ENCODE measurements at regions not wholly inside any gene's neighbourhood (a gene's known extent, or its start where the extent isn't known, plus 50 kb on each side); places are given as distances from the start of the nearest gene placed in this dataset.
"Not testable (repeated sequence)": the region's sequence is repeated elsewhere in the genome, so short reads cannot be mapped to it uniquely, and the experiment has no call there.

- H3K4me3 ChIP-seq = no peak overlapping the region
- no peaks in the 10 kb centered on the region for H3K36me3 ChIP-seq
- H3K9me3 ChIP-seq = no peaks in the 10 kb centered on the region
- peaks cover 8% of the 10 kb centered on the region; the same call in 1 of the 2 replicates for H4K20me1 ChIP-seq
- H3K27me3 ChIP-seq = no peaks in the 10 kb centered on the region
- no peak overlapping the region for H3K9ac ChIP-seq
- H3K27ac ChIP-seq = no peak overlapping the region
- no peaks in the 10 kb centered on the region for H3K4me1 ChIP-seq
- TF ChIP-seq Cebpa-rat (IDR thresholded peaks at IDR 0.05) = no peak
- H3K4me2 ChIP-seq = no peak overlapping the region
Measured at GRCh38 chr6:56742122-56742791, 99.6 kb upstream of the DST start.

- Histone ChIP-seq H3K4me2 (no peak overlapping the region), H3K4me1 (no peaks in the 10 kb centered on the region), H3K27me3 (no peaks in the 10 kb centered on the region), H3K9me3 (no peaks in the 10 kb centered on the region), H3K36me3 (no peaks in the 10 kb centered on the region), H3K4me3 (no peak overlapping the region), H3K27ac (no peak overlapping the region), H3K9ac (no peak overlapping the region), H4K20me1 (peaks cover 8% of the 10 kb centered on the region; the same call in 1 of the 2 replicates)
- no peak for TF ChIP-seq Cebpa-rat (IDR thresholded peaks at IDR 0.05)
Measured at GRCh38 chr6:56741472-56741871, 98.8 kb upstream of the DST start.

DNA sequence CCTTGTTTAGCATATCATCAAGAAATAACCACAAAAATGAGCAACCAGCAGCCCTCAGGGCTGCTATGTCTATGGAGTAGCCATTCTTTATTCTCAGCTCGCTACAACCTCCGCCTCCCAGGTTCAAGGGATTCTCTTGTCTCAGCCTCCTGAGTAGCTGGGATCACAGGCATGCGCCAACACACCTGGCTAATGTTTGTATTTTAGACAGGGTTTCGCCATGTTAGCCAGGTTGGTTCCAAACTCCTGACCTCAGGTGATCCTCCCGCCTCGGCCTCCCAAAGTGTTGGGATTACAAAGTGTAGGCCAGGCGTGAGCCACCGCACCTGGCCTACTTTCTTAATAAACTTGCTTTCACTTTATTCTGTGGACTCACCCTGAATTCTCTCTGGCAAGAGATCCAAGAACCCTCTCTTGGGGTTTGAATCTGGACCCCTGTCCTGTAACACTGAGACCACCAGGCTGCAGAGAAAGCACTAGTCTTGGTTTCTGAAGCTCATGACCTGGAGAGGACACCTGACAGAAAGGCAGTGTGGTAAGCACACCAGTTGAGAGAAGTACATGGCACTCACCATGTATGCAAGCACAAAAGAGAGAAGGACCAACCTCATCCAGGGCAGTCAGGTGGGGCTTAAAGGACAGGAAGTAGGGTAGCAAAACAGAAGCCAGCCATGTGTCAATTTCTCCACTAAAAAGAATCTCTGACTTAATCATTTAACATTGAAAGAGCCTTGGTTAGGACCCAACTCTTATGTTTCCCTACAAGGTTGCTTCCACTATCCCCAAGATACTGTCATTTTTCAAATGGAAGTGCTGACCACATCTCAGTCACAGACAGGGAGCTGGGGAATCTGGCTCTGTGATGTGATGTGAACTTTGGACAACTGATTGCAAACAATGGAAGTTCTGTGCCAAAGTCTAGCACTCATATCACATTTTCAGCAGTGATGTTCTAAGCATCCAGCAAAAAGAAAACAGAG, 97.4 kb upstream of the DST start:
- no peak for TF ChIP-seq Cebpa-rat (IDR thresholded peaks at IDR 0.05)
- Histone ChIP-seq H3K36me3 (no peaks in the 10 kb centered on the region), H3K4me3 (no peak overlapping the region), H3K27ac (no peak overlapping the region), H3K4me2 (no peak overlapping the region), H3K4me1 (no peaks in the 10 kb centered on the region), H3K27me3 (no peaks in the 10 kb centered on the region), H3K9ac (no peak overlapping the region), H3K9me3 (no peaks in the 10 kb centered on the region), H4K20me1 (peaks cover 8% of the 10 kb centered on the region; the same call in 1 of the 2 replicates)

GRCh38 chr6:56736804-56737203, 94.1 kb upstream of the DST start:
- Histone ChIP-seq H3K4me1 (no peaks in the 10 kb centered on the region), H3K27ac (no peak overlapping the region), H3K9ac (no peak overlapping the region), H3K9me3 (no peaks in the 10 kb centered on the region), H3K4me2 (no peak overlapping the region), H4K20me1 (0 out of 2 replicates have a peak, but pooled peaks cover under 1% of the 10 kb centered on the region), H3K27me3 (no peaks in the 10 kb centered on the region), H3K36me3 (no peaks in the 10 kb centered on the region), H3K4me3 (no peak overlapping the region)
- no peak for TF ChIP-seq Cebpa-rat (IDR thresholded peaks at IDR 0.05)

DNA sequence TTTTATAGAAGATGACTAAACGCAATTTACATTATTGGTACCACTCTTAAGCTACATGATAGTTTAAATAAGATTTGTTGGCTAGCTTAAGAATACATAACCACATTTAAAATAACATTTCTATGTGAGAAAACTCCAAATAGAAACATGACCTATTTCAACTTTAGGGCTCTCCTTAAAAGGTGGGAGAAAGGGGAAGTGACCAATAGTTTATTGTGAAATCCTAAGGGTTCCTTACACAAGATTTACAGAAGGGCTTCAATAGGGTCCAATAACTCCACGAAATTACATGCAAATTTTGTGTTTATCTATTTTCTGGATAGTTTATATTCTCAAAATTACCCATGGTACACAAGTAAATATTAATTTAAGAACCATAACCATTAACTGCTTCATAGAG, 91.6 kb upstream of the DST start:
- TF ChIP-seq Cebpa-rat (IDR thresholded peaks at IDR 0.05) = no peak
- no peak overlapping the region for H3K9ac ChIP-seq
- no peaks in the 10 kb centered on the region for H3K9me3 ChIP-seq
- no peak overlapping the region for H3K4me2 ChIP-seq
- no peaks in the 10 kb centered on the region for H3K36me3 ChIP-seq
- no peaks in the 10 kb centered on the region for H4K20me1 ChIP-seq
- H3K27me3 ChIP-seq = no peaks in the 10 kb centered on the region
- H3K27ac ChIP-seq = no peak overlapping the region
- H3K4me3 ChIP-seq = no peak overlapping the region
- no peaks in the 10 kb centered on the region for H3K4me1 ChIP-seq

DNA sequence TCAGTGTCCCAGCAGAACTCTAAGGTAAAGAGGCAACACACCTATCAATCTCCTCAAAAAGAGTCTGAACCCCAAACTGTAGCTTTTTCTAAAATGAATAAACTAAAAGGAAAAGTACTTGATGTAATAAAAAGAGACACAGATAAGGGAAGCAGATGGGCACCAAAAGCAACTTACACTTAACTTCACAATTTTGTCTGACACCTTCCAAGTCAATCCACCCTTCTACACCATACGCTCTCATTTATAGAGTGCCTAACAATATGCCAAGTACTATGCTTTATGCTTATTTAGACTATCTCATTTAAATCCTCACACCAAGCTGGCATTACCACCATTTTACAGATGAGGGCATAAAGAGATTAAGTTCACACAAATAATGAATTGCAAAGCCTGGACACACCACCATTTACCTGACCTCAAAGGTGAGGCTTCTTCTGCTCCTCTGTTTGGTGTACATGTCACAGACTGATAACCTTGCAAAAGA, 90.6 kb upstream of the DST start:
- Histone ChIP-seq H3K4me2 (no peak overlapping the region), H3K36me3 (no peaks in the 10 kb centered on the region), H4K20me1 (no peaks in the 10 kb centered on the region), H3K27ac (no peak overlapping the region), H3K4me1 (no peaks in the 10 kb centered on the region), H3K9me3 (no peaks in the 10 kb centered on the region), H3K27me3 (no peaks in the 10 kb centered on the region), H3K4me3 (no peak overlapping the region), H3K9ac (no peak overlapping the region)
- no peak for TF ChIP-seq Cebpa-rat (IDR thresholded peaks at IDR 0.05)

GRCh38 chr6:56732517-56732916, 89.8 kb upstream of the DST start:
- no peaks in the 10 kb centered on the region for H3K27me3 ChIP-seq

GRCh38 chr6:56730663-56731529, 88.2 kb upstream of the DST start:
- H3K9ac ChIP-seq = no peak overlapping the region
- no peaks in the 10 kb centered on the region for H3K36me3 ChIP-seq
- H3K4me3 ChIP-seq = no peak overlapping the region
- no peaks in the 10 kb centered on the region for H3K4me1 ChIP-seq
- H4K20me1 ChIP-seq = no peaks in the 10 kb centered on the region
- H3K27me3 ChIP-seq = no peaks in the 10 kb centered on the region
- H3K27ac ChIP-seq = no peak overlapping the region
- H3K4me2 ChIP-seq = no peak overlapping the region
- TF ChIP-seq Cebpa-rat (IDR thresholded peaks at IDR 0.05) = no peak
- no peaks in the 10 kb centered on the region for H3K9me3 ChIP-seq

More at GRCh38 chr6:56732517-56732916, 89.8 kb upstream of the DST start:
- Histone ChIP-seq H3K4me2 (no peak overlapping the region), H3K27ac (no peak overlapping the region), H3K9ac (no peak overlapping the region), H3K4me1 (no peaks in the 10 kb centered on the region), H4K20me1 (no peaks in the 10 kb centered on the region), H3K9me3 (no peaks in the 10 kb centered on the region), H3K4me3 (no peak overlapping the region), H3K36me3 (no peaks in the 10 kb centered on the region)
- TF ChIP-seq Cebpa-rat (IDR thresholded peaks at IDR 0.05) = no peak

GRCh38 chr6:56729719-56730118, 87.0 kb upstream of the DST start:
- Histone ChIP-seq H3K27me3 (no peaks in the 10 kb centered on the region), H3K27ac (no peak overlapping the region), H3K4me3 (no peak overlapping the region), H3K4me2 (no peak overlapping the region), H3K9ac (no peak overlapping the region), H3K36me3 (no peaks in the 10 kb centered on the region), H4K20me1 (no peaks in the 10 kb centered on the region), H3K4me1 (no peaks in the 10 kb centered on the region), H3K9me3 (no peaks in the 10 kb centered on the region)
- TF ChIP-seq Cebpa-rat (IDR thresholded peaks at IDR 0.05) = no peak

DNA sequence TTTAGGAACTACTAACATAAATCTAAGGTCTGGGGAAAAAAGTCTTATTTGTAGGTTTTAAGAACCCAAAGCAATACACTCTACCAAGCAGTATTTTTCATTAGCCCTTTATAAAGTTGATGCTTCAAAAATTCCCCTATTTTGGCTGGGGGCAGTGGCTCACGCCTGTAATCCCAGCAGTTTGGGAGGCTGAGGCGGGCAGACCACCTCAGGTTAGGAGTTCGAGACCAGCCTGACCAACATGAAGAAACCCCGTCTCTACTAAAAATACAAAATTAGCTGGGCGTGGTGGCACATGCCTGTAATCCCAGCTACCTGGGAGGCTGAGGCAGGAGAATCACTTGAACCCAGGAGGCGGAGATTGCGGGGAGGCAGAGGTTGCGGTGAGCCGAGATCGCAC, 86.5 kb upstream of the DST start:
- H3K27ac ChIP-seq, H3K9ac ChIP-seq, H3K4me2 ChIP-seq: not testable (repeated sequence)

More for the DNA sequence above, 86.5 kb upstream of the DST start:
- H3K4me3 ChIP-seq, H4K20me1 ChIP-seq, H3K4me1 ChIP-seq, H3K9me3 ChIP-seq, H3K36me3 ChIP-seq, H3K27me3 ChIP-seq: not testable (repeated sequence)

Measured in BLaER1 (cell line).